Endothelial cell (in vitro differentiated cells): ENCODE measurements at regions not wholly inside any gene's neighbourhood (a gene's known extent, or its start where the extent isn't known, plus 50 kb on each side); places are given as distances from the start of the nearest gene placed in this dataset.

Source experiments
- DNase-seq: peaks from one replicate; pipeline ENCODE4 v3.0.0; 2021; ENCODE audit warnings: low spot score
- H3K27ac Mint-ChIP-seq: one replicate; pipeline ENCODE4 v1.8.0; 2021; ENCODE audit warnings: mixed read lengths, inconsistent platforms; ENCODE audit not compliant: unreplicated experiment
- H3K27me3 Mint-ChIP-seq: one replicate; pipeline ENCODE4 v1.8.0; 2021; ENCODE audit warnings: mild to moderate bottlenecking, moderate library complexity, mixed read lengths, inconsistent platforms; ENCODE audit not compliant: unreplicated experiment
- H3K36me3 Mint-ChIP-seq: one replicate; pipeline ENCODE4 v1.8.0; 2021; ENCODE audit warnings: mild to moderate bottlenecking, low read depth, mixed read lengths, inconsistent platforms; ENCODE audit not compliant: unreplicated experiment
- H3K4me1 Mint-ChIP-seq: one replicate; pipeline ENCODE4 v1.8.0; 2021; ENCODE audit warnings: mild to moderate bottlenecking, mixed read lengths, inconsistent platforms; ENCODE audit not compliant: unreplicated experiment
- H3K4me3 Mint-ChIP-seq: one replicate; pipeline ENCODE4 v1.8.0; 2021; ENCODE audit warnings: mild to moderate bottlenecking, mixed read lengths, inconsistent platforms; ENCODE audit not compliant: unreplicated experiment
- H3K9me3 Mint-ChIP-seq: one replicate; pipeline ENCODE4 v1.8.0; 2021; ENCODE audit warnings: mixed read lengths, inconsistent platforms; ENCODE audit not compliant: unreplicated experiment
- CTCF ChIP-seq: fragments of 200-600 bp; sonication (generic); IDR thresholded peaks from one replicate; pipeline ENCODE4 v1.5.0; 2021; ENCODE audit warnings: antibody characterized with exemption; ENCODE audit not compliant: unreplicated experiment

GRCh38 chr3:74506246-74506645 lies 108.2 kb downstream of the CNTN3 start:
- no peak for DNase-seq
- Mint-ChIP-seq H3K27me3 (no peaks in the 10 kb centered on the region), H3K4me3 (no peak overlapping the region), H3K4me1 (no peaks in the 10 kb centered on the region), H3K27ac (no peak overlapping the region), H3K36me3 (no peaks in the 10 kb centered on the region), H3K9me3 (no peaks in the 10 kb centered on the region)
- no peak for TF ChIP-seq CTCF

GRCh38 chr3:74501007-74501406 lies 113.5 kb downstream of the CNTN3 start:
- TF ChIP-seq CTCF = no peak
- H3K9me3 Mint-ChIP-seq = no peaks in the 10 kb centered on the region
- DNase-seq = no peak

GRCh38 chr3:74500257-74500656 lies 114.2 kb downstream of the CNTN3 start:
- TF ChIP-seq CTCF = no peak
- H3K27ac Mint-ChIP-seq = no peak overlapping the region
- H3K36me3 Mint-ChIP-seq = no peaks in the 10 kb centered on the region
- no peak overlapping the region for H3K4me3 Mint-ChIP-seq
- H3K27me3 Mint-ChIP-seq = no peaks in the 10 kb centered on the region
- no peaks in the 10 kb centered on the region for H3K9me3 Mint-ChIP-seq
- DNase-seq = no peak
- H3K4me1 Mint-ChIP-seq = peaks cover 2% of the 10 kb centered on the region

More at GRCh38 chr3:74501007-74501406, 113.5 kb downstream of the CNTN3 start:
- no peaks in the 10 kb centered on the region for H3K27me3 Mint-ChIP-seq
- no peak overlapping the region for H3K4me3 Mint-ChIP-seq
- peaks cover 2% of the 10 kb centered on the region for H3K4me1 Mint-ChIP-seq
- no peak overlapping the region for H3K27ac Mint-ChIP-seq
- H3K36me3 Mint-ChIP-seq = no peaks in the 10 kb centered on the region

- no peak overlapping the region for H3K27ac Mint-ChIP-seq
- H3K4me3 Mint-ChIP-seq = no peak overlapping the region
- H3K4me1 Mint-ChIP-seq = no peaks in the 10 kb centered on the region
- H3K36me3 Mint-ChIP-seq = no peaks in the 10 kb centered on the region
- H3K27me3 Mint-ChIP-seq = no peaks in the 10 kb centered on the region
- no peaks in the 10 kb centered on the region for H3K9me3 Mint-ChIP-seq
- no peak for TF ChIP-seq CTCF
- no peak for DNase-seq
Observed at GRCh38 chr3:74491874-74492273, 122.6 kb downstream of the CNTN3 start.

- no peaks in the 10 kb centered on the region for H3K9me3 Mint-ChIP-seq
- H3K27me3 Mint-ChIP-seq = no peaks in the 10 kb centered on the region
- H3K27ac Mint-ChIP-seq = no peak overlapping the region
- H3K36me3 Mint-ChIP-seq = no peaks in the 10 kb centered on the region
- DNase-seq = no peak
- no peak for TF ChIP-seq CTCF
- H3K4me1 Mint-ChIP-seq = no peaks in the 10 kb centered on the region
- no peak overlapping the region for H3K4me3 Mint-ChIP-seq
Observed at GRCh38 chr3:74489050-74489792, 125.2 kb downstream of the CNTN3 start.
